ENCODE measurements at regions not wholly inside any gene's neighbourhood (a gene's known extent, or its start where the extent isn't known, plus 50 kb on each side); places are given as distances from the start of the nearest gene placed in this dataset.

- TF ChIP-seq GATA3 (IDR thresholded peaks at IDR 0.05; ENCODE audit: low read depth, low read length) (no peak), GATA2 (IDR thresholded peaks at IDR 0.05; ENCODE audit: low read depth, low read length) (no peak)
Observed at GRCh38 chr17:56674401-56674925, 81.0 kb downstream of the NOG start.

All from SH-SY5Y (cell line).